ENCODE measurements at regions not wholly inside any gene's neighbourhood (a gene's known extent, or its start where the extent isn't known, plus 50 kb on each side); places are given as distances from the start of the nearest gene placed in this dataset.

- peaks cover 0 to 4% (median 0%) of the 10 kb centered on the region in 11 experiments; a peak in 1 of 22 replicates for H3K36me3 ChIP-seq
- no peak overlapping the region for H3K27ac ChIP-seq
- TF ChIP-seq Cebpa-rat (IDR thresholded peaks at IDR 0.05) = no peak
- no peak overlapping the region for H3K4me2 ChIP-seq
- H3K9ac ChIP-seq = no peak overlapping the region
- H3K4me3 ChIP-seq = no peak overlapping the region
- no peaks in the 10 kb centered on the region for H4K20me1 ChIP-seq
- no peaks in the 10 kb centered on the region for H3K27me3 ChIP-seq
- H3K9me3 ChIP-seq (replicated peaks in 1 of 11) = peaks cover 8 to 14% (median 11%) of the 10 kb centered on the region in 11 experiments
- peaks cover 0 to 31% (median 12%) of the 10 kb centered on the region in 10 experiments; a peak in 12 of 20 replicates for H3K4me1 ChIP-seq
Measured at GRCh38 chr6:67639161-67639560, 995.9 kb upstream of the ADGRB3 start.

DNA sequence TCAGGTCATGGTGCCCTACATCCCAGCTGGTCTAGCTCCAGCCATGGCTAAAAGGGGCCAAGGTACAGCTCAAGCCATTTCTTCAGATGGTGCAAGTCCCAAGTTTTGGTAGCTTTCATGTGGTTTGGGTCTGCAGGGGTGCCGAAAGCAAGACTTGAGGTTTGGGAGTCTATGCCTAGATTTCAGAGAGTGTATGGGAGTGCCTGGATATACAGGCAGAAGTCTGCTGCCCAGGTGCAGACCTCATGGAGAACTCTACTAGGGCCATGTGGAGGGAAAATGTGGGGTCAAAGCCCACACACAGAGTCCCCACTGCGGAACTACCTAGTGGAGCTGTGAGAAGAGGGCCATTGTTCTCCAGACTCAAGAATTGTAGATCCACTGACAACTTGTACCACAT is 1000.9 kb upstream of the ADGRB3 start:
- peaks cover 12 to 30% (median 20%) of the 10 kb centered on the region in 11 experiments for H3K9me3 ChIP-seq (replicated peaks in 1 of 11)
- peaks cover 0 to 16% (median 0%) of the 10 kb centered on the region in 10 experiments; a peak in 9 of 20 replicates for H3K4me1 ChIP-seq
- no peak overlapping the region for H3K4me2 ChIP-seq
- TF ChIP-seq Cebpa-rat (IDR thresholded peaks at IDR 0.05) = no peak
- no peak overlapping the region for H3K27ac ChIP-seq
- H3K36me3 ChIP-seq = peaks cover 0 to 4% (median 0%) of the 10 kb centered on the region in 11 experiments; a peak in 1 of 22 replicates
- no peaks in the 10 kb centered on the region for H4K20me1 ChIP-seq
- H3K9ac ChIP-seq = no peak overlapping the region
- H3K27me3 ChIP-seq = no peaks in the 10 kb centered on the region
- no peak overlapping the region for H3K4me3 ChIP-seq

GRCh38 chr6:67633058-67633457 is 1002.0 kb upstream of the ADGRB3 start:
- Histone ChIP-seq H3K36me3 (peaks cover 0 to 4% (median 0%) of the 10 kb centered on the region in 11 experiments; a peak in 1 of 22 replicates), H3K9ac (no peak overlapping the region), H3K4me2 (no peak overlapping the region), H3K4me3 (no peak overlapping the region), H4K20me1 (no peaks in the 10 kb centered on the region), H3K4me1 (peaks cover 0 to 18% (median 0%) of the 10 kb centered on the region in 10 experiments; a peak in 8 of 20 replicates), H3K27ac (no peak overlapping the region), H3K27me3 (no peaks in the 10 kb centered on the region), H3K9me3 (replicated peaks in 1 of 11) (peaks cover 12 to 30% (median 20%) of the 10 kb centered on the region in 11 experiments)
- TF ChIP-seq Cebpa-rat (IDR thresholded peaks at IDR 0.05) = no peak

GRCh38 chr6:67630146-67630545 is 1004.9 kb upstream of the ADGRB3 start:
- Histone ChIP-seq H3K9ac (no peak overlapping the region), H3K36me3 (peaks cover 0 to 4% (median 0%) of the 10 kb centered on the region in 11 experiments; a peak in 1 of 22 replicates), H3K4me3 (no peak overlapping the region), H3K4me1 (peaks cover 0 to 18% (median 0%) of the 10 kb centered on the region in 10 experiments; a peak in 8 of 20 replicates), H3K4me2 (peak overlapping the region in 4 of 11 experiments; percentile 24 to 63 (median 43); a peak in 5 of 22 replicates), H3K27ac (no peak overlapping the region), H3K9me3 (replicated peaks in 1 of 11) (peaks cover 12 to 26% (median 19%) of the 10 kb centered on the region in 11 experiments), H4K20me1 (no peaks in the 10 kb centered on the region), H3K27me3 (no peaks in the 10 kb centered on the region)
- TF ChIP-seq Cebpa-rat (IDR thresholded peaks at IDR 0.05) = no peak

GRCh38 chr6:67629258-67629657 is 1005.8 kb upstream of the ADGRB3 start:
- Histone ChIP-seq H3K4me1 (peaks cover 0 to 18% (median 0%) of the 10 kb centered on the region in 10 experiments; a peak in 8 of 20 replicates), H3K27ac (no peak overlapping the region), H3K27me3 (no peaks in the 10 kb centered on the region), H3K36me3 (no peaks in the 10 kb centered on the region; a peak in 1 of 22 replicates), H3K9me3 (replicated peaks in 1 of 11) (peaks cover 4 to 17% (median 10%) of the 10 kb centered on the region in 11 experiments), H3K4me3 (no peak overlapping the region), H3K9ac (no peak overlapping the region), H4K20me1 (no peaks in the 10 kb centered on the region), H3K4me2 (peak overlapping the region in 2 of 11 experiments; percentile 50 to 63; a peak in 3 of 22 replicates)
- TF ChIP-seq Cebpa-rat (IDR thresholded peaks at IDR 0.05) = no peak

DNA sequence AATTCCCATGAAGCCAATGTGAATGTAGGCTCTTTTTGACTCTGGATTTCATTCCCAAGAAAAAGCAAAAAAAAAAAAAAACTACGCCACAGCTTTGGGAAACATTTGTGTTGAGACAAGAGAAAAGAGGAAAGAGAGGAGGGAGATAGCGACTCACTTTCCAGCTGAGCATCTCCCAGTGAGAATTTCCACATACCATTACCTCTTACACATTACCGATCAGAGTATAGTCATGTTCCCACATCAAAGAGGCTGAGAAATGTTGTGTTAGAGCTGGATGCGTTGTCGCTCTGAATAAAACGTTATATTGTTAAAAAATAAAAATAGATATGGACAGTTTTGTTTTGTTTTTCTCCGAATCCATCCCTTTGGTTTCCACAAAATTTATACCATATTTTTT is 1019.3 kb upstream of the ADGRB3 start:
- peaks cover 0 to 2% (median 0%) of the 10 kb centered on the region in 11 experiments; a peak in 1 of 22 replicates for H3K9me3 ChIP-seq (replicated peaks in 1 of 11)
- no peak overlapping the region for H3K4me2 ChIP-seq
- no peaks in the 10 kb centered on the region for H3K36me3 ChIP-seq
- H3K4me3 ChIP-seq = no peak overlapping the region
- TF ChIP-seq Cebpa-rat (IDR thresholded peaks at IDR 0.05) = no peak
- H3K27ac ChIP-seq = no peak overlapping the region
- H4K20me1 ChIP-seq = no peaks in the 10 kb centered on the region
- no peaks in the 10 kb centered on the region for H3K27me3 ChIP-seq
- no peaks in the 10 kb centered on the region for H3K4me1 ChIP-seq
- no peak overlapping the region for H3K9ac ChIP-seq

DNA sequence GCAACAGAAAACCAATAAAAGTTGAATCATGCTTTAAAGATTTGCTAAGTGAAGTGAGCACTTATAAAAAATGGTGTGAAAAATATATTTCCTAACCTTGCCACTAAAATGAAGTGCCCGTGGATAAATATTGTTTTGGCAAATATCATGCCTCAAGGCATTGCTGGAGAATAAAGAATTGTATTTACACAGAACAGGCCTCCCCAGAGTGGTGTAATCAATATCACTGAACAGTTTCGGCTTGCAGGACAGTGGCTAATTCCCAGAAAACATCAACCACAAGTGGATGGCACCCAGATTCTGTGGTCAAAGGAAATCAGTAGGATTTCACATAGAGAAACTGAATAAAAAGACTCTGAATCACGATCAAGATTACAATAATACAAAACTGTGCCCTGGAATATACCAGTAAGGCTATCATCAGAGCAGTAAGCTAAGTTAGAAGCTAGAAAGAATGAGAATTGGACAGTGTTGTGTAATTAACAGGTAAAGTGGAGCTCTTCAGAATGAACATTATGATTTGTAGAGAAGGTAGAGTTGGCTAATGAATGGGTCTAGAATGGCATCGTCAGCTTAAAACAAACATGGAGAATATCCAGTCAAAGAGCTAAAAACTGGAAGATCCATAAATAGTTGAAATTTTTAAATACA is 1026.9 kb upstream of the ADGRB3 start:
- H3K36me3 ChIP-seq = no peaks in the 10 kb centered on the region
- no peak overlapping the region for H3K27ac ChIP-seq
- no peak for TF ChIP-seq Cebpa-rat (IDR thresholded peaks at IDR 0.05)
- no peaks in the 10 kb centered on the region for H4K20me1 ChIP-seq
- H3K4me3 ChIP-seq = no peak overlapping the region
- no peaks in the 10 kb centered on the region for H3K9me3 ChIP-seq (replicated peaks in 1 of 11)
- no peak overlapping the region for H3K9ac ChIP-seq
- no peaks in the 10 kb centered on the region for H3K27me3 ChIP-seq
- no peaks in the 10 kb centered on the region; a peak in 1 of 20 replicates for H3K4me1 ChIP-seq
- no peak overlapping the region for H3K4me2 ChIP-seq

DNA sequence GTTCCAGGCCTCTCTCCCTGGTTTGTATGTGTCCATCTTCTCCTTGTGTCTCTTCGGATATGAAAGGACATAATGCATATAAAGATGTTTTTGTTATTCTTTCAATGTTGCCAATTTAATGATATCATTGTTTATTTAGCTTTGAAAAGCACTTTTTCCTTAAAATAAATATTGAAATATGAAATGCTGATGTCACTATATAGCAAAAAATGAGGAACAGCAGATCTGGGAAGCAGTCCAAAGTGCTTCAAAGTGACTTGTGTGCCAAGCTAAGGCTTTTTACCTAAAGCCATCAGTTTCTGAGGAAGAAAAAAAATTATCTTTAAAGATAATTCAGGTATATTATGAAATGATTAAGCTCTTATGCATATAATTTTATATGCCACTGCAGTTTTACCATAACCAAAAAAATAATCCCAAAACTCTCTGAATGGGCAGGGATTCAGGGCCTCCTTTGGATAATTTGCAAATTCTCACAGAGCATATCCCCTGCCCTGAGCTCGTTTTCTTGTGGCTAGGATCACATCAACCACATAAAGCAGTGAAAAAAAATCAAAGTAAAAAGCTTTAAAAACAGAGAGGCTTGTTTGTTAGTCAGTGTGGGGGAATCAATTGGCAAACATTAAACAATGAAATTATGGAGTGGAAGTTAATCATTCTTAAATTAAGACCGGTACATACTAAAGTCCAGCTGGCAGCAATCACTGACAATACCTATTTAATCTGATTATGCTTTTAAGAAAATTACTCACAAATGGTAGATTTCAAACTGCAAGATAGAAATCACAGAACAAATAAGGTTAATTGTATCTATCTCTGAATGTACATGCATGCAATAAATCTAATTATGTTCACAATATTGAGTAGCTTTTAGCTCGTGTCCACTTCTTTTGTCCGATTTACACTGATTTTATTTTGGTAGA is 1027.9 kb upstream of the ADGRB3 start:
- Histone ChIP-seq H3K4me1 (no peaks in the 10 kb centered on the region; a peak in 1 of 20 replicates), H3K27me3 (no peaks in the 10 kb centered on the region), H3K27ac (no peak overlapping the region), H4K20me1 (no peaks in the 10 kb centered on the region), H3K36me3 (no peaks in the 10 kb centered on the region), H3K4me2 (no peak overlapping the region), H3K4me3 (no peak overlapping the region), H3K9me3 (replicated peaks in 1 of 11) (no peaks in the 10 kb centered on the region), H3K9ac (no peak overlapping the region)
- no peak for TF ChIP-seq Cebpa-rat (IDR thresholded peaks at IDR 0.05)

GRCh38 chr6:67594366-67594765 is 1040.7 kb upstream of the ADGRB3 start:
- H3K36me3 ChIP-seq = no peaks in the 10 kb centered on the region
- no peaks in the 10 kb centered on the region for H3K27me3 ChIP-seq
- H4K20me1 ChIP-seq = no peaks in the 10 kb centered on the region
- H3K4me1 ChIP-seq = no peaks in the 10 kb centered on the region
- H3K4me3 ChIP-seq = no peak overlapping the region
- no peak overlapping the region for H3K9ac ChIP-seq
- no peak overlapping the region for H3K27ac ChIP-seq
- TF ChIP-seq Cebpa-rat (IDR thresholded peaks at IDR 0.05) = no peak
- H3K4me2 ChIP-seq = no peak overlapping the region
- H3K9me3 ChIP-seq (replicated peaks in 1 of 11) = no peaks in the 10 kb centered on the region
